ENCODE measurements at regions not wholly inside any gene's neighbourhood (a gene's known extent, or its start where the extent isn't known, plus 50 kb on each side); places are given as distances from the start of the nearest gene placed in this dataset.

GRCh38 chr1:199269241-199269640 lies 630.4 kb downstream of the PTPRC start:
- Histone ChIP-seq H3K4me3 (ENCODE audit: low read depth, low read length) (no peak overlapping the region), H3K9me3 (ENCODE audit: severe bottlenecking) (no peaks in the 10 kb centered on the region)
- DNase-seq = no peak

GRCh38 chr1:199272139-199272544 lies 633.3 kb downstream of the PTPRC start:
- Histone ChIP-seq H3K36me3 (no peaks in the 10 kb centered on the region), H3K27me3 (ENCODE audit: insufficient read depth, low read depth, severe bottlenecking) (no peaks in the 10 kb centered on the region), H3K4me3 (ENCODE audit: low read depth, low read length) (no peak overlapping the region), H3K27ac (no peak overlapping the region), H3K9me3 (ENCODE audit: severe bottlenecking) (no peaks in the 10 kb centered on the region)
- no peak for DNase-seq
- TF ChIP-seq CTCF (IDR thresholded peaks at IDR 0.05; ENCODE audit: low read depth, low read length) = no peak

More at GRCh38 chr1:199269241-199269640, 630.4 kb downstream of the PTPRC start:
- no peaks in the 10 kb centered on the region for H3K27me3 ChIP-seq (ENCODE audit: insufficient read depth, low read depth, severe bottlenecking)
- no peaks in the 10 kb centered on the region for H3K36me3 ChIP-seq
- H3K27ac ChIP-seq = no peak overlapping the region
- no peak for TF ChIP-seq CTCF (IDR thresholded peaks at IDR 0.05; ENCODE audit: low read depth, low read length)

- TF ChIP-seq CTCF (IDR thresholded peaks at IDR 0.05; ENCODE audit: low read depth, low read length) = no peak
- H3K4me3 ChIP-seq (ENCODE audit: low read depth, low read length) = no peak overlapping the region
- no peaks in the 10 kb centered on the region for H3K27me3 ChIP-seq (ENCODE audit: insufficient read depth, low read depth, severe bottlenecking)
- no peak overlapping the region for H3K27ac ChIP-seq
- DNase-seq = no peak
- H3K36me3 ChIP-seq = no peaks in the 10 kb centered on the region
- H3K9me3 ChIP-seq (ENCODE audit: severe bottlenecking) = no peaks in the 10 kb centered on the region
Observed at GRCh38 chr1:199272628-199273086, 633.8 kb downstream of the PTPRC start.

- H3K27me3 ChIP-seq (ENCODE audit: insufficient read depth, low read depth, severe bottlenecking) = no peaks in the 10 kb centered on the region
- no peak overlapping the region for H3K27ac ChIP-seq
- peak; percentile 56 for DNase-seq
- H3K36me3 ChIP-seq = no peaks in the 10 kb centered on the region
- H3K4me3 ChIP-seq (ENCODE audit: low read depth, low read length) = no peak overlapping the region
- H3K9me3 ChIP-seq (ENCODE audit: severe bottlenecking) = no peaks in the 10 kb centered on the region
- TF ChIP-seq CTCF (IDR thresholded peaks at IDR 0.05; ENCODE audit: low read depth, low read length) = no peak; the same call in 1 of the 2 replicates
Observed at GRCh38 chr1:199273837-199274379, 635.1 kb downstream of the PTPRC start.

GRCh38 chr1:199279067-199279466 lies 640.2 kb downstream of the PTPRC start:
- H3K4me3 ChIP-seq (ENCODE audit: low read depth, low read length) = no peak overlapping the region
- no peak for DNase-seq
- H3K27me3 ChIP-seq (ENCODE audit: insufficient read depth, low read depth, severe bottlenecking) = no peaks in the 10 kb centered on the region
- no peak for TF ChIP-seq CTCF (IDR thresholded peaks at IDR 0.05; ENCODE audit: low read depth, low read length)
- H3K36me3 ChIP-seq = no peaks in the 10 kb centered on the region
- no peaks in the 10 kb centered on the region for H3K9me3 ChIP-seq (ENCODE audit: severe bottlenecking)
- no peak overlapping the region for H3K27ac ChIP-seq
